Endothelial cell of umbilical vein (primary cell): ENCODE measurements at regions not wholly inside any gene's neighbourhood (a gene's known extent, or its start where the extent isn't known, plus 50 kb on each side); places are given as distances from the start of the nearest gene placed in this dataset.

Source experiments
- EZH2 ChIP-seq: IDR thresholded peaks from 2 replicates; pipeline ENCODE4 v1.6.1; 2012; ENCODE audit warnings: borderline replicate concordance, low read depth, mild to moderate bottlenecking, moderate library complexity, low read length, inconsistent platforms; ENCODE audit not compliant: severe bottlenecking
- POLR2A ChIP-seq: IDR thresholded peaks from 2 replicates; pipeline ENCODE4 v1.6.1; 2012; ENCODE audit warnings: low read depth, mild to moderate bottlenecking, control low read depth, low read length
- POLR2AphosphoS5 ChIP-seq: IDR thresholded peaks from 2 replicates; pipeline ENCODE4 v1.6.1; 2012; ENCODE audit warnings: low read depth, mild to moderate bottlenecking, control low read depth, low read length, moderate library complexity; ENCODE audit not compliant: insufficient read depth
- TF ChIP-seq, protein P1 (sequence below), 2 donors: IDR thresholded peaks; 1 replicate in 1 of 2; 2 replicates in 1 of 2; pipeline ENCODE4 v1.5.1; 2011; ENCODE audit warnings: low read length in 2 of 2, mild to moderate bottlenecking in 2 of 2, moderate library complexity in 2 of 2, control low read depth in 1 of 2, inconsistent platforms in 1 of 2, low read depth in 1 of 2; ENCODE audit not compliant: insufficient read depth in 1 of 2; ENCODE audit errors: extremely low read depth in 1 of 2

- TF ChIP-seq, protein P1, sequence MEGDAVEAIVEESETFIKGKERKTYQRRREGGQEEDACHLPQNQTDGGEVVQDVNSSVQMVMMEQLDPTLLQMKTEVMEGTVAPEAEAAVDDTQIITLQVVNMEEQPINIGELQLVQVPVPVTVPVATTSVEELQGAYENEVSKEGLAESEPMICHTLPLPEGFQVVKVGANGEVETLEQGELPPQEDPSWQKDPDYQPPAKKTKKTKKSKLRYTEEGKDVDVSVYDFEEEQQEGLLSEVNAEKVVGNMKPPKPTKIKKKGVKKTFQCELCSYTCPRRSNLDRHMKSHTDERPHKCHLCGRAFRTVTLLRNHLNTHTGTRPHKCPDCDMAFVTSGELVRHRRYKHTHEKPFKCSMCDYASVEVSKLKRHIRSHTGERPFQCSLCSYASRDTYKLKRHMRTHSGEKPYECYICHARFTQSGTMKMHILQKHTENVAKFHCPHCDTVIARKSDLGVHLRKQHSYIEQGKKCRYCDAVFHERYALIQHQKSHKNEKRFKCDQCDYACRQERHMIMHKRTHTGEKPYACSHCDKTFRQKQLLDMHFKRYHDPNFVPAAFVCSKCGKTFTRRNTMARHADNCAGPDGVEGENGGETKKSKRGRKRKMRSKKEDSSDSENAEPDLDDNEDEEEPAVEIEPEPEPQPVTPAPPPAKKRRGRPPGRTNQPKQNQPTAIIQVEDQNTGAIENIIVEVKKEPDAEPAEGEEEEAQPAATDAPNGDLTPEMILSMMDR (IDR thresholded peaks at IDR 0.05; ENCODE audit: extremely low read depth in 1 of 2, insufficient read depth in 1 of 2, low read depth in 1 of 2, low read length in 2 of 2): no peak
- TF ChIP-seq POLR2AphosphoS5: no peak
- no peak for TF ChIP-seq POLR2A
- TF ChIP-seq EZH2: no peak
These were observed 354.8 kb downstream of the AKAIN1 start for GRCh38 chr18:4842287-4842686.
